Activated naive CD8-positive, alpha-beta T cell treated with anti-CD3 and anti-CD28 coated beads, Interleukin-2, amount 50 U/mL, for 24 hours (primary cell): ENCODE measurements at regions not wholly inside any gene's neighbourhood (a gene's known extent, or its start where the extent isn't known, plus 50 kb on each side); places are given as distances from the start of the nearest gene placed in this dataset.
"Not testable (repeated sequence)": the region's sequence is repeated elsewhere in the genome, so short reads cannot be mapped to it uniquely, and the experiment has no call there.

Source experiments
- ATAC-seq: fragments of 150-1000 bp; cut with Tn5 transposase; one replicate; pipeline ENCODE4 v1.10.0; 2021
- DNase-seq: peaks from one replicate; pipeline ENCODE4 v3.0.0; 2021
- H3K27ac Mint-ChIP-seq: one replicate; pipeline ENCODE4 v1.8.0; 2021; ENCODE audit warnings: mild to moderate bottlenecking, mixed read lengths
- H3K27me3 Mint-ChIP-seq: one replicate; pipeline ENCODE4 v1.8.0; 2021; ENCODE audit warnings: mixed read lengths
- H3K36me3 Mint-ChIP-seq: one replicate; pipeline ENCODE4 v1.8.0; 2021; ENCODE audit warnings: low read depth, mixed read lengths
- H3K4me1 Mint-ChIP-seq: one replicate; pipeline ENCODE4 v1.8.0; 2021; ENCODE audit warnings: mixed read lengths
- H3K4me3 Mint-ChIP-seq: one replicate; pipeline ENCODE4 v1.8.0; 2021; ENCODE audit warnings: mild to moderate bottlenecking, moderate library complexity, mixed read lengths
- H3K9me3 Mint-ChIP-seq: one replicate; pipeline ENCODE4 v1.8.0; 2021; ENCODE audit warnings: mixed read lengths

GRCh38 chr9:12403721-12404120 lies 289.5 kb upstream of the TYRP1 start:
- H3K27me3 Mint-ChIP-seq: no peaks in the 10 kb centered on the region
- ATAC-seq: no peak
- no peaks in the 10 kb centered on the region for H3K36me3 Mint-ChIP-seq
- H3K9me3 Mint-ChIP-seq: peaks cover 5% of the 10 kb centered on the region
- no peak for DNase-seq
- H3K27ac Mint-ChIP-seq: no peak overlapping the region
- H3K4me1 Mint-ChIP-seq: no peaks in the 10 kb centered on the region
- no peak overlapping the region for H3K4me3 Mint-ChIP-seq

GRCh38 chr9:12413986-12414385 lies 279.2 kb upstream of the TYRP1 start:
- no peak overlapping the region for H3K27ac Mint-ChIP-seq
- ATAC-seq (no peak), DNase-seq (no peak)
- H3K27me3 Mint-ChIP-seq: no peaks in the 10 kb centered on the region
- no peaks in the 10 kb centered on the region for H3K4me1 Mint-ChIP-seq
- no peak overlapping the region for H3K4me3 Mint-ChIP-seq
- no peaks in the 10 kb centered on the region for H3K36me3 Mint-ChIP-seq
- peaks cover 25% of the 10 kb centered on the region for H3K9me3 Mint-ChIP-seq

- H3K9me3 Mint-ChIP-seq: peaks cover 21% of the 10 kb centered on the region
These were observed 278.7 kb upstream of the TYRP1 start for GRCh38 chr9:12414514-12414913.

GRCh38 chr9:12415361-12415760 lies 277.8 kb upstream of the TYRP1 start:
- Mint-ChIP-seq H3K4me1 (no peaks in the 10 kb centered on the region), H3K36me3 (no peaks in the 10 kb centered on the region), H3K9me3 (peaks cover 18% of the 10 kb centered on the region), H3K27ac (no peak overlapping the region), H3K27me3 (no peaks in the 10 kb centered on the region), H3K4me3 (no peak overlapping the region)
- ATAC-seq (no peak), DNase-seq (no peak)

More at GRCh38 chr9:12414514-12414913, 278.7 kb upstream of the TYRP1 start:
- Mint-ChIP-seq H3K27me3 (no peaks in the 10 kb centered on the region), H3K27ac (no peak overlapping the region), H3K36me3 (no peaks in the 10 kb centered on the region), H3K4me3 (no peak overlapping the region), H3K4me1 (no peaks in the 10 kb centered on the region)
- ATAC-seq (no peak), DNase-seq (no peak)

GRCh38 chr9:12416716-12417115 lies 276.5 kb upstream of the TYRP1 start:
- Mint-ChIP-seq H3K9me3 (peaks cover 18% of the 10 kb centered on the region), H3K4me1 (no peaks in the 10 kb centered on the region), H3K27me3 (no peaks in the 10 kb centered on the region), H3K4me3 (no peak overlapping the region), H3K27ac (no peak overlapping the region), H3K36me3 (no peaks in the 10 kb centered on the region)
- ATAC-seq: no peak
- no peak for DNase-seq

- Mint-ChIP-seq H3K4me3 (no peak overlapping the region), H3K4me1 (no peaks in the 10 kb centered on the region), H3K27ac (no peak overlapping the region), H3K36me3 (no peaks in the 10 kb centered on the region), H3K9me3 (peaks cover 14% of the 10 kb centered on the region), H3K27me3 (no peaks in the 10 kb centered on the region)
- ATAC-seq: no peak
- no peak for DNase-seq
These were observed 268.9 kb upstream of the TYRP1 start for GRCh38 chr9:12424243-12424642.

GRCh38 chr9:12425878-12426864 lies 267.0 kb upstream of the TYRP1 start:
- Mint-ChIP-seq H3K27me3 (no peaks in the 10 kb centered on the region), H3K9me3 (peaks cover 20% of the 10 kb centered on the region), H3K4me1 (no peaks in the 10 kb centered on the region), H3K27ac (no peak overlapping the region), H3K4me3 (no peak overlapping the region), H3K36me3 (no peaks in the 10 kb centered on the region)
- ATAC-seq (no peak), DNase-seq (no peak)

GRCh38 chr9:12439267-12439666 lies 253.9 kb upstream of the TYRP1 start:
- H3K27me3 Mint-ChIP-seq: no peaks in the 10 kb centered on the region
- DNase-seq (no peak), ATAC-seq (no peak)
- H3K36me3 Mint-ChIP-seq: no peaks in the 10 kb centered on the region
- no peaks in the 10 kb centered on the region for H3K4me1 Mint-ChIP-seq
- H3K27ac Mint-ChIP-seq: no peak overlapping the region
- no peak overlapping the region for H3K4me3 Mint-ChIP-seq
- H3K9me3 Mint-ChIP-seq: peaks cover 19% of the 10 kb centered on the region

GRCh38 chr9:12441080-12441479 lies 252.1 kb upstream of the TYRP1 start:
- peaks cover 27% of the 10 kb centered on the region for H3K9me3 Mint-ChIP-seq
- not testable (repeated sequence) for H3K27ac Mint-ChIP-seq, DNase-seq, H3K36me3 Mint-ChIP-seq, H3K4me1 Mint-ChIP-seq, ATAC-seq, H3K4me3 Mint-ChIP-seq, H3K27me3 Mint-ChIP-seq

- Mint-ChIP-seq H3K27ac (no peak overlapping the region), H3K36me3 (no peaks in the 10 kb centered on the region), H3K27me3 (no peaks in the 10 kb centered on the region), H3K9me3 (peaks cover 29% of the 10 kb centered on the region), H3K4me1 (no peaks in the 10 kb centered on the region), H3K4me3 (no peak overlapping the region)
- DNase-seq: no peak
- no peak for ATAC-seq
These were observed 251.7 kb upstream of the TYRP1 start for GRCh38 chr9:12441506-12441905.

GRCh38 chr9:12448246-12448645 lies 244.9 kb upstream of the TYRP1 start:
- Mint-ChIP-seq H3K36me3 (no peaks in the 10 kb centered on the region), H3K4me1 (no peaks in the 10 kb centered on the region), H3K9me3 (peaks cover 29% of the 10 kb centered on the region), H3K27ac (no peak overlapping the region), H3K27me3 (no peaks in the 10 kb centered on the region), H3K4me3 (no peak overlapping the region)
- ATAC-seq (no peak), DNase-seq (no peak)

GRCh38 chr9:12457237-12457636 lies 235.9 kb upstream of the TYRP1 start:
- no peak overlapping the region for H3K4me3 Mint-ChIP-seq
- DNase-seq (no peak), ATAC-seq (no peak)
- H3K27me3 Mint-ChIP-seq: no peaks in the 10 kb centered on the region
- H3K36me3 Mint-ChIP-seq: no peaks in the 10 kb centered on the region
- no peak overlapping the region for H3K27ac Mint-ChIP-seq
- no peaks in the 10 kb centered on the region for H3K4me1 Mint-ChIP-seq
- peaks cover 6% of the 10 kb centered on the region for H3K9me3 Mint-ChIP-seq

- H3K27me3 Mint-ChIP-seq: no peaks in the 10 kb centered on the region
These were observed 231.3 kb upstream of the TYRP1 start for GRCh38 chr9:12461763-12462460.

GRCh38 chr9:12462861-12463260 lies 230.3 kb upstream of the TYRP1 start:
- DNase-seq (no peak), ATAC-seq (no peak)
- no peaks in the 10 kb centered on the region for H3K4me1 Mint-ChIP-seq
- no peaks in the 10 kb centered on the region for H3K27me3 Mint-ChIP-seq
- peaks cover 6% of the 10 kb centered on the region for H3K9me3 Mint-ChIP-seq
- H3K4me3 Mint-ChIP-seq: no peak overlapping the region
- no peak overlapping the region for H3K27ac Mint-ChIP-seq
- no peaks in the 10 kb centered on the region for H3K36me3 Mint-ChIP-seq

More at GRCh38 chr9:12461763-12462460, 231.3 kb upstream of the TYRP1 start:
- H3K9me3 Mint-ChIP-seq: peaks cover 6% of the 10 kb centered on the region
- DNase-seq (no peak), ATAC-seq (no peak)
- no peak overlapping the region for H3K27ac Mint-ChIP-seq
- H3K4me1 Mint-ChIP-seq: no peaks in the 10 kb centered on the region
- H3K4me3 Mint-ChIP-seq: no peak overlapping the region
- H3K36me3 Mint-ChIP-seq: no peaks in the 10 kb centered on the region

- peaks cover 6% of the 10 kb centered on the region for H3K9me3 Mint-ChIP-seq
- ATAC-seq (no peak), DNase-seq (no peak)
- no peak overlapping the region for H3K4me3 Mint-ChIP-seq
- H3K4me1 Mint-ChIP-seq: no peaks in the 10 kb centered on the region
- H3K36me3 Mint-ChIP-seq: no peaks in the 10 kb centered on the region
- H3K27me3 Mint-ChIP-seq: no peaks in the 10 kb centered on the region
- H3K27ac Mint-ChIP-seq: no peak overlapping the region
These were observed 229.5 kb upstream of the TYRP1 start for GRCh38 chr9:12463641-12464040.
